Kidney epithelial cell (primary cell): ENCODE measurements at regions not wholly inside any gene's neighbourhood (a gene's known extent, or its start where the extent isn't known, plus 50 kb on each side); places are given as distances from the start of the nearest gene placed in this dataset.

Experiments
- DNase-seq: peaks from one replicate; pipeline ENCODE4 v3.0.0-alpha.2; 2010; ENCODE audit warnings: low read depth
- H3K27me3 ChIP-seq: 2 replicates; pipeline ENCODE4 v1.6.0; 2011; ENCODE audit warnings: low read length; ENCODE audit not compliant: control insufficient read depth, insufficient read depth
- H3K36me3 ChIP-seq: 2 replicates; pipeline ENCODE4 v1.5.1; 2011; ENCODE audit warnings: low read length; ENCODE audit not compliant: control insufficient read depth, insufficient read depth
- H3K4me3 ChIP-seq: 2 replicates; pipeline ENCODE4 v1.5.1; 2011; ENCODE audit warnings: low read depth, mild to moderate bottlenecking, control low read depth, low read length
- TF ChIP-seq, protein P1 (sequence below): IDR thresholded peaks from 2 replicates; pipeline ENCODE4 v1.5.1; 2011; ENCODE audit warnings: mild to moderate bottlenecking, moderate library complexity, low read length, control low read depth, inconsistent platforms; ENCODE audit not compliant: insufficient read depth, poor library complexity, severe bottlenecking

DNA sequence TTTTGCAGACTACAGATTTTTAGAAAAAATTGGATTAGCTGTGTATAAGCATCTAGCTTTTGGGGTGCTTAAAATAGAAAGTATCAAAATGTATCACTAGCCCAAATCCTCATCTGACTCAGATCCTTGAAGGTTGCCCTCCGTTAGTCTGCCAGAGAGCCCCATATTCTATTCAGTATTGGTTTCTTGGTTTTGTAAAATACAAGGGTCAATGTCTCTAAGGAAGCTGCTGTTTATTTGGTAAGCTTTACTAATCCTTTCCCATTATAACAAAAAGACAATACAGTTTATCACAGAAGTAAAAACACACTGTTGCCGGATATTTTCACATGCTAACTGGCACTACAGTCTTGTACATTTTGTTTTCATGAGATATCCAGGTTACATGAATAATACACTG lies 92.8 kb upstream of the PTHLH start:
- Histone ChIP-seq H3K4me3 (no peak overlapping the region), H3K27me3 (no peaks in the 10 kb centered on the region), H3K36me3 (no peaks in the 10 kb centered on the region)
- DNase-seq: no peak
- TF ChIP-seq, protein P1, sequence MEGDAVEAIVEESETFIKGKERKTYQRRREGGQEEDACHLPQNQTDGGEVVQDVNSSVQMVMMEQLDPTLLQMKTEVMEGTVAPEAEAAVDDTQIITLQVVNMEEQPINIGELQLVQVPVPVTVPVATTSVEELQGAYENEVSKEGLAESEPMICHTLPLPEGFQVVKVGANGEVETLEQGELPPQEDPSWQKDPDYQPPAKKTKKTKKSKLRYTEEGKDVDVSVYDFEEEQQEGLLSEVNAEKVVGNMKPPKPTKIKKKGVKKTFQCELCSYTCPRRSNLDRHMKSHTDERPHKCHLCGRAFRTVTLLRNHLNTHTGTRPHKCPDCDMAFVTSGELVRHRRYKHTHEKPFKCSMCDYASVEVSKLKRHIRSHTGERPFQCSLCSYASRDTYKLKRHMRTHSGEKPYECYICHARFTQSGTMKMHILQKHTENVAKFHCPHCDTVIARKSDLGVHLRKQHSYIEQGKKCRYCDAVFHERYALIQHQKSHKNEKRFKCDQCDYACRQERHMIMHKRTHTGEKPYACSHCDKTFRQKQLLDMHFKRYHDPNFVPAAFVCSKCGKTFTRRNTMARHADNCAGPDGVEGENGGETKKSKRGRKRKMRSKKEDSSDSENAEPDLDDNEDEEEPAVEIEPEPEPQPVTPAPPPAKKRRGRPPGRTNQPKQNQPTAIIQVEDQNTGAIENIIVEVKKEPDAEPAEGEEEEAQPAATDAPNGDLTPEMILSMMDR: no peak

DNA sequence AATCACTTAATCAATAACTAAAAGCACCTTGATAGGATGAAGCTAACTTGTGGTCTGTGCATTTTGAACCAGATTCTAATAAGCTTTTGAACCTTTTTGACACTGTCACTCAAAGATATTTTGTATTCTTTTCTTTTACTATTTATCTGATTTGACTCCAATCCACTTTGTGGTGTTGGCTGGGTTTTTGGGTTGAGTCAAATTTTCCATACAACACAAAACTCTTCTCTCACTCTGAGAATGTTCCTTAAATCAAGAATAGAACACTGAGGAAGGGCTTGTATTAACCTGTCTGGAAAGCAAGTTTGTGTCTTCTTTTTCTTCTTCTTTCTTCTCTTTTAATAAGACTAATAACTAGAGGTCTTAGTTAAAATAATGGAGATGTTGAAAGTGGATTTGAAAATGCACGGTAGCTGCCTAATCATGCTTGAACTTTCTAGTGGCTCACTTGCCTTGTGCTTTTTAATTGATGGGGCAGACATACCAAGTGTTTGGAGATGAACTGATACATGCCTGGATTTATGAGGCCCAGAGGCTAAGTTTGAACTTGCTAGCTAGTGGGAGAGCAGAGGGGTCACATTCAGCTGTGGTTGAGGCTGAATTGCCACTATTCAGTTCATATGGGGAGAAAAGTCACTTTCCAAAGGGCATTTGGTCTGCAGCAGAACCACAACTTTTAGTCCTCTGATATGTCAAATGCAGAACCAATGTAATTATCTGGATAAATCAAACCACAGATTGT lies 93.5 kb upstream of the PTHLH start:
- TF ChIP-seq, protein P1: no peak
- Histone ChIP-seq H3K36me3 (no peaks in the 10 kb centered on the region), H3K4me3 (no peak overlapping the region), H3K27me3 (no peaks in the 10 kb centered on the region)
- DNase-seq: no peak

DNA sequence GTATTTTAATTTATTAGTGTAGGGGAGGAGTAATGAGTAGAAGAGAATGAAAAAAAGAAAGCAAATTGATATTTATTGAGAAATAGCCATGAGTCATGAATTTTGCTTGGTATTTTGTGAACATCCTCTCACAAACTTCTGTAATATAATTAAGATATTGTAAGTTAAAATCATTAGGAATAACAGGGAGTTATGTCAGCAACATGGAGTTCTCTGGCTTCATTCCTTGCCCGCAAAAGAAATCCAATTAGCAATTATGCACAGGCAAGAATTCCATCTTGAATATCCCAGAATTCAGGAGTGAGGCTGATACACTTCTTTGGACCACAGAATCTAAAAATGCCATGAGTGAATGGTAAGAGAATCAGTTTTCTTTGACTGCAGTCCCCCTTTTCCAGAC lies 94.3 kb upstream of the PTHLH start:
- Histone ChIP-seq H3K36me3 (no peaks in the 10 kb centered on the region), H3K27me3 (no peaks in the 10 kb centered on the region), H3K4me3 (no peak overlapping the region)
- TF ChIP-seq, protein P1: no peak
- no peak for DNase-seq

DNA sequence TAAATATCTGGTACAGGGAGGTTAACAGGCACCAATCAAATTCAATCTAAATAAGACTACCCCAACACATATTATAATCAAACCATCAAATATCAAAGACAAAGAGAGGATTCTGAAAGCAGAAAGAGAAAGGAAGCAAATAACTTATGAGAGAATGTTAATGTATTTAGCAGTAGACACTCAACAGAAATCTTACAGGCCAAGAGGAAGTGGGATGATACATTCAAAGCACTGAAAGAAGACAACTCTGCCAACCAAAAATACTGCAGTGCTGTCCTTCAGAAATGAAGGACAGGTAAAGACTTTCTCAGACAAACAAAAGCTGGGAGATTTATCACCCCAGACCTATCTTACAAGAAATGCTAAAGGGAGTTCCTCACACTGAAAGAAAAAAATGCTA lies 95.9 kb upstream of the PTHLH start:
- no peaks in the 10 kb centered on the region for H3K27me3 ChIP-seq
- no peak overlapping the region for H3K4me3 ChIP-seq
- no peaks in the 10 kb centered on the region for H3K36me3 ChIP-seq

DNA sequence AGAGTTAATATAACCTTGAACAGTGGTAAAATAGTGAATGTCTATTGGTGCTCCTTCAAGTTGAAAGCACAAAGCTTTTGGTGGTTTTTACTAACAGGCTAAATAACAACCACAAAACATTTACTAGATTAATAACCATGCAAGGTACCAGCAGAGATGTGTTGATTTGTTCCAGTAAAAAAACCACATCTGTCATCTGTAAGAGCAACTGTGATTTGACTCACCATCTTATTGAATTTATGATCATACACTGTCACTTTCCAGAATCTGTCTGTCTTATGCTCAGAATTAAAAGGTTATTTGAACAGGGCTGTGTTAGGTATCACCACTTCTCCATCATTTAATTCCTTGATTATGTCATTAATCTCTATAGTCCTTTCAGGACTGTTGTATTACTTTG lies 107.0 kb upstream of the PTHLH start:
- Histone ChIP-seq H3K36me3 (no peaks in the 10 kb centered on the region), H3K4me3 (no peak overlapping the region), H3K27me3 (no peaks in the 10 kb centered on the region)
- TF ChIP-seq, protein P1: no peak
- no peak for DNase-seq

More for the DNA sequence above, 95.9 kb upstream of the PTHLH start:
- DNase-seq: no peak
- TF ChIP-seq, protein P1: no peak

DNA sequence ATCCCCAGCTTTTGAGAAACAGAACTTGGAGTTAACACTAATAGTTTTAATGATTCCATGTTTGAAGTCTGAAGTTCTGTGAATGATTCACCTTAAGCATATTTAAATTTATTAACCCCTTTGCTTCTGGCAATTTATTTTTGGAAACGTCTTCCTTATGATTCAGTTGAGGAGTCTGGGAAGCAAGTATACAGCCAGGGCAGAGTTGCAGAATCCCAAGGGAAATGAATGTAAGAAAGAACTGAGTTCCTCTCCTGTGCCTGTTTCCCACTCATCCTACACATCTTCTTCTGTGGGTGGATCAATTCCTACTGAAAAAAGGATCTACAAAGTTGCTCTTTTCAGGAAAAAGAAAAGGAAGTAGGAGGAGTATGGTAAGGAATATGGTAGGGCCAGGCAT lies 108.2 kb upstream of the CCDC91 start:
- Histone ChIP-seq H3K27me3 (no peaks in the 10 kb centered on the region), H3K36me3 (no peaks in the 10 kb centered on the region), H3K4me3 (no peak overlapping the region)
- TF ChIP-seq, protein P1: no peak
- no peak for DNase-seq
